NCI-H146 treated with DMSO at 0.1 percent for 48 hours (cell line): ENCODE measurements at regions not wholly inside any gene's neighbourhood (a gene's known extent, or its start where the extent isn't known, plus 50 kb on each side); places are given as distances from the start of the nearest gene placed in this dataset.

Experiments used
- DNase-seq: peaks from one replicate; lab custom pipeline; 2025; ENCODE audit not compliant: unreplicated experiment; lab: John Stamatoyannopoulos, UW

DNA sequence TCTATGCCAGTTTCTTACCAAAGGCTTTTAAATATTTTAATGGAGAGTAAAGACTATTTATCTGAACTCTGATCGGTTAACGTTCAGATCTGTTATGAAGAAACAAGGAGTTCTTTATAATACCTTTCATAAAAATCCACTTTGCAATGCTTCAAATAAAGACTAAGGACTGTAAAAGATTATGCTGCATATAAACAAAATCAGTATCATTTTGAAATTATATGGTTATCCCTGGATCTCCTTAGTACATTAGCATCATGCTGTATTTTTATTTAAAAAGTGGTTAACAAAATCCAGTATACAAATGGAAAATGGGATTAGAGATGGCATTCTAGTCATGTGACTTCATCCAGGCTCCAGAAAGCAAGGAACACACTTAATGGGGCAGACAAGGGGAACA lies 386.8 kb downstream of the LMO4 start:
- DNase-seq = no peak

DNA sequence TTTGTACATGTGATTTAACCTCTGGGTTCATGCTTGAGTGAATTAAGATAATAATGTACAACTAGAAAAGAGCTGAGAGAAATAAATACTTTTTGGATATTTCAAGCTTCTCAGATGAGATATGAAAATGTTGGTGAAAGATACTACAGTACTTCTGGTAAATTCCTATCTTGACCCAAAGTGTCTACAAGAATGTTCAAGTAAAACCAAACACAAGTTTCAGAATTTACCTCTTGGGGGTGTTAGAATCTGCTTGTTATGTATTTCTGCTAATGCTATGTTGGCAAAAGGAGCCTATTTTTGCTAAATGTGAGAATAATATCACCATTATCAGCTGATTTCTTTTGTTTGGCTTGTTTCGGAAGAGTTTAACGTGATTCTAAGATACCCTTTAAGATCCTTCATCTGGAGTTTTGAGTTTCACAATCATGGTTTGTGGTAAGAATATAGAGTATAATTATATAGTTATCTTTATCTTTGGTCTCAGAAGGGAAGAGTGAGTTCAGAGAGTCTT lies 388.5 kb downstream of the LMO4 start:
- DNase-seq = no peak

DNA sequence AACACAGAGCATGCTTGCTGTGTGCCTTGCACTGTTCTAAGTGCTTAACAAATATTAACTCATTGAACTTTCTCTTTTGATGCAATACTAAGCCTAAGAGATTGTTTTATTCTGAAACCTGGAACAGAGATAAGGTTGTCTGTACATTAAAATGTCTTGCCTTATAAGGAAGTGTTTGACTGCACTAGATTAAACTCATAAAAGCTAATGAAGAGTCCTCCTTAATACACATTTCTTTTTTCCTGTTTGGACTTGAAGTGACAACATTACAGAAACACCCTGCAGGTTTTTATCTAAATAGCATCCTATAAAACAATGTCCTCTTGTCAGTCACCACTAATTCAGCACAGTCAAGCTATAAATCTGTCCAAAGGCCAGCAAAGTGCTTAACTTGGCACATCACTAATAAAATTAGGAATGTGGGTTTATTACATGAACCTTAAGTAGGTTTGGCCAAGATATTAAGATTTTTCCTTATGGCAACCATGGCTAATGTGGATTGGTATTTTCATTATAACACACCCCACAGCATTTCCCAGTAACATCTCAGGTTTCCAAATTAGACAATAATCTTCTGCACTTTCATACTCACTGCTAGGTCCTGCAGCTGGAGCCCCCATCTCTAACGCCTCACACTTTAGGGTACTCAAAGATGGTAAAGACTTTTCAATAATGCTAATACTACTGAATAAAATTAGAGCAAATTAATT lies 389.7 kb downstream of the LMO4 start:
- DNase-seq = no peak

DNA sequence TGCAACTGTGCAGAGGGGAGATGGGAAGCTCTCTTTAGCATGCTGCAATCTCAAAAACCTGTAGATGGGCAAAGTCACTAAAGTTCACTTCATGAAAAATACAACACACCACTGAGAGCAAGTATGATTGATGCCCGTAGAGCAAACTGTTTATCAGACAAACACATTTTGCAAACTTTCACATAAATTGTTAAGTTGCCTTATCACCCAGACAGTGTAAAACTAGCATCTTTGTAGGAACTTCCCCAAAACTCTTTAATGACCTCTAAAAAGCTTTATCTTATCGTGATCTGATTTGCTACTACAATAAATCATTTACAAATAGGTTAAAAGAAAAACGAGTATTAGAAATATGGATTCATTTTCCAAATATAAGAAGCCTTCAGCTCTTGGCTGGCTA lies 391.0 kb downstream of the LMO4 start:
- no peak for DNase-seq

DNA sequence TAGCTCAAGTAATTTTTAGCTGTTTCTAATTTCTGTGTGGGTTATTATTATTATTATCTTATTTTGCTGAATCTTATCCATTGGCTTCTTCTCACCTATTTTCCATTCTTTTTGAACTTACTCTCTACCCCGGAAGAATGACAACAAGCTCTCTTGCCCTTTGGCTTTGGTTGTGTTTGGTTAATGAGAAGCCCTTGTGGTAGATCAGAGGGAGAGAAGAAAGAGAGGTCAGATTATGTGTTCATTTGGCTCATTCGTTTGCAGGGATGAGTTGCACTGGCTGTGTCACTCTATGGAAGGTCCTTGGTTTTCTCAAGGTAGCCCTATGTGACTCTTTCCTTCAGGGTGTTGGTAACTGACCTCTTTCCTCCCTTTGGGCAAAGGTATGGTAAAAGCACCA lies 391.9 kb downstream of the LMO4 start:
- DNase-seq = no peak

DNA sequence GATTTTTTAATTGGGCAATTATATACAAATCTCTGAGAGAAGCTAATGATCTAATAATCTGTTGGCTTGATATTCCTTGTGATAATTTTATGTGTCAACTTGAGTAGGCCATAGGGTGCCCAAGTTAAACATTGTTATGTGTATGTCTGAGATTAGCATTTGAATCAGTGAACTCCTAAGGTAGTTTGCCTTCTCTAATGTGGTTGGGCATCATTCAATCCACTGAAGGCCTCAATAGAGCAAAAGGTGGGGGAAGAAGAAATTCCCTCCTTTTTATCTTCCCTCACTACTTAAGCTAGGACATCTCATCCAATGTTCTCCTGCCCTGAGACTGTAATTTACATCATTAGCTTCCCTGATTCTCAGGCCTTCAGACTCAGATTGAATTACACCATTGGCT lies 394.5 kb downstream of the LMO4 start:
- DNase-seq = no peak

DNA sequence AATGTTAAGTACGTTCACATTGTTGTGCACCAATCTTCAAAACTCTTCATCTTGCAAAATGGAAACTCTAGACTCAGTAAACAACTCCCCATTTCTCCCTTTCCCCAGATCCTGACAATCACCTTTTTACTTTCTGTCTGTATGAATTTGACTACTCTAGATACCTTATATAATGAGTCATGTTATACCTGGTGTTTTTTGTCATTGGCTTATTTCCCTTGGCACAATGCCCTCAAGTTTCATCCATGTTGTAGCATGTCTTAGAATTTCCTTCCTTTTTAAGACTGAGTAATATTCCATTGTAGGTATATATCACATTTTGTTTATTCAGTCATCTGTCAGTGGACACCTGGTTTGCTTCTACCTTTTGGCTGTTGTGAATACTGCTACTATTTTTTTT lies 399.5 kb downstream of the LMO4 start:
- no peak for DNase-seq

DNA sequence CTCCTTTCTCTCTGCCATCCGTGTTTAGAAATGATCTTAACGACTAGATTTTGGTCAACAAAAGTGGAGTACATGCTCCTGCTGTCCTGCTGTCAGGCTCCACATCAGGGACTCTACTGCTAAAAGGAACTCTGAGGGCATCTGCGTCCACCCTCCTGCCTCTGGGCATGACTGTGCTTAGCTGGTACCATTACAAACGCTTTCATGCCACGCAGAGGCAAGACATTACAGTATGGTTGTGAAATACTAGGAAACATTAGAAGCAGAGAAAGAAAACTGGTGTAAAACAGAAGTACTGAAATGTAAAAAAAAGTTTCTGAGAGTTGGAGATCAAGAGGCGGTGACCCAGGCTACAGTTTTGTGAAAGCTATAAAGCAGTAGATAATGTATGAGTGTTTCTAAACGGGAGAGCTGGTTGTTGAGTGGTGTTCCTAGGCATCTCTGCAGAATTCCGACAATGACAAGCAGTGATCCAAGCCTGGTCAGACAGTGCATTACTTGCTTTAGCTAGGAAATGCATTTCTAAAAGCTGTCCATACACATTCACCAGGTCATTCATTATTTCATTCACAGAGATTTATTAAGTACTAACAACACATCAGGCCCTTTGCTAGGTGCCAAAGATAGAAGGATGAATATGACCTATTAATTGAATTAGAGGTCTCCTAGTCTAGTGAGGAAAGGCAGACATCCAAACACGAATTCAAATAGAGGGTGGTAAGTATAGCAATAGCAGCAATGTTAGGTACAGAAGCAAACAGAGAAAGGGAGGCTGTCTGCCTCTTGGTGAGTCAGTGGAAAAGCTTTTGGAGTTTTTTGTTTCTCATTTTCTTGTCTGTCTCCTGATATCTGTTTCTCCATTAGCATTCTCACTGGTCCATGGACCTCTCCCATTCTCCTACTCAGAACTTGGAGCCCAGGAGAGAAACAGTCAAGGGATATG lies 401.9 kb downstream of the LMO4 start:
- no peak for DNase-seq

DNA sequence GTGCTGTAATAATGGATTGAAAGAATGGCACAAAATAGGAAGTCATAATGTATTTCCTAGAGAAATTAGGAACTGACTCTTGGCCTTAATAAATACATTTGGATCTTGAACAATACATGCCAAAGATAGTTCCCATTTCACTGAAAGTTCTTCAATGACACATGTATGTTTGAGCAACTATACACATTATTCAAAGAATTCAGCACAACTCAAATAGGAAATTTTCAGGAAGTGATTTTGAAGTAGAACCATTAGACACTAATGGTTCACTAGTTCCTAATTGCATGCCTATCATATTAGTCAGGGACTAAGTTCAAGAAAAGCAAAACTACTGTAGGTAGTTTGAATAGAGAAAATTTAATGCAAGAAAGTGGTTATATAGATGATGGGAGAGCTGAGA lies 404.7 kb downstream of the LMO4 start:
- DNase-seq = no peak

DNA sequence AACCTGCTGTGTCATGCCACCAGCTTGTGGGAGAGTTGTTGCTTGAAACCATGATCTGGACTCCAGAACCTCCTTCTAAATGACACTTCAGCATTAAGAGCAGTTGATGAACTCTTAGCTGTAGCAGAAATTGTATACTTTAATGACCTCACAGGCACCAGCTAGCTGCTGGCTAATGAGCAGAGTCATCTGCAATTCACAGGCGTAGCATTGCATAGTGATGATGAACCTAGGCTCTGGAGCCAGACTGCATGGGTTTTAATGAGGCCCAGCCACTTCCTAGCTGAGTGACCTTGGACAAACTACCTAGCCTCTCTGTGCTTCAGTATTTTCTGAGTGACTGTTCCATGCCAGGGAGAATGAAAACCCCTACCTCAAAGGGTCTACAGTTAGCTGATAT lies 407.1 kb downstream of the LMO4 start:
- DNase-seq = no peak

DNA sequence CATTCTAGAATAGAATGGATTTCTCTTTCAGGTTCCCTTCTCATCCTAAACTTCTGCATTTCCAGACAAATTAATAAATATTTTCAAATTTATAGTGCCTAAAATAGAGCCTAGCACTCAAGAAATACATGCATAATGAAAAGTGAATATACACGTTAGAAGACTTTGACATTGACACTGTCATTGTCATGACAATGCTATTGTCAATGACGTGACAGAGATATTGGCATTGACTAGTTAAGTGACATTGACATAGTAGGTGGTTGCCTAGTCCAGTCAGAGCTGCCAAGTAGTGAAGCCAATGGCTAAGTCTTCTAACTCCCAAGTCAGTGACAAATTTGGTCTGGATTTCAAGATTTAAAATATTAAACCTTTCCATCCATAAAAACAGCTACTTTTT lies 410.5 kb downstream of the LMO4 start:
- no peak for DNase-seq

DNA sequence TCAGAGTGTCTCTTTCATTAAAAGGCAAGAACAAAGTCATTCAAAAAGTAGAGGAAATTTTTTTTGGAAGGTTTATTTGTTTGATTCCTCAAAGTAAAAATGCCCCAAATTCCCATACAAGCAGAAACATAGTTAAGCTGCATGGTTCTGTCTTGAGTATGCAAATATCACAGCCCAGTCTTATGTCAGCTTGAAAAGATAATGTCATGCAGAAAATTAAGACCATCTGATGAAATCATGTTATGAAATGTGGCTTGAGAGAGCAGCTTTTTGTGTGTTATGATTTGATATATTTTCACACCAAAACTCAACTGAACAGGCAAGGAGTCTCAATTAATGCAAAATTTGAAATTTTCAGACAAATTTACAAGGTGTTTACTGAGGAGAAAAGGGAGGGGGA lies 411.0 kb downstream of the LMO4 start:
- no peak for DNase-seq

DNA sequence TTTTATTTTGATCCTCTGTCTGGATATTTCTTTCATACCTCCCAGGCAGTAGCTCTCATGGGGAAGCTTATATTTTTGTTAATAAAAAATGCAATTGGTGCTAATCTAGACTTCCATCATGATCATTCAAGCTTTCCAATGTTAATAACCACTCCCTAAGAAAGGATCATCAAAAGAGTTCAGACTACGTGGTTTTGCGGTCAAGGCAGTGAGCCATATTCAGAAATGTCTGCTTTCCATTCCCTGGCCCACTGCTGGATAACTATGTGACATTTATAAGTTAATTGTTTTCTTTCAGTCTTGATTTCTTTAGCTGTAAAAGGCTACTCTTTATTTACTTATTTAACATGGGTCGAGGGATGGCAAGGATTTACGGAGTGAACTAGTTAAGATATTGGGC lies 414.6 kb downstream of the LMO4 start:
- no peak for DNase-seq

DNA sequence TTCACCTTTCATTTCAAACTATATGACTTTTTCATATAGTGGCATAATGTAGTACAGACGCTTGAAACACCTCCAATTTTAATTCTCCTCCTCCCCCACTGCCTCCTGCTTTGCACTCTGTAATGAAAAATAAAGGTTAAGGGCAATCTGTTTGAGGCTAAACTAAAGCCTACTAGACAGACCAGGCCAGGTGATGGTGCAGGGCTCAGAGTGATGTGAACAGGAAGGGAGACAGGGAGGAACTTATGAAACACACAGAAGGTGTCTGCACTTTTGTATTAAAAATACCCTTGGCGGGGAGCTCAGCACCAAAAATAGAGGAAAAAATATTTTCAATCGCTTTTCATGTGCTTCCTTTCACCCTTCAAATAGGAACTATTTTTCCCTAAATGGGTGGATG lies 415.4 kb downstream of the LMO4 start:
- DNase-seq = no peak

DNA sequence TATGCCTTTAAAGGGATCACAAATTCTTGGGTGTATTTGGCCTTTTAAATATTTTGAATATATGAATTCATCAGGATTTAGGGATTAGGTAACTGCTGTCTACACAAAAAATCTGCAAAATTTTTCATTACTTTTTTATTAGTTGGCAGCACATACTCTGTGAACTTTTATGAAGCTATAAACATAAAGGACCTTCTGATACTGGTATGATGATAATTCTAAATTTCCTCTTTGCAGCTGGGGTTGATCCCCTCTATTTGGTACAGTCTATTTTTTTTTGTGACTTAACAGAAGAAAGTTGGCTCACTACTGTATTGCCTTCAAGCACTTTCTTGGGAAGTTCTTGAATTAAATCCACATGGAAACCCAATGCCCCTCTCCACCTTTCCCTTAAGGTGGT lies 416.1 kb downstream of the LMO4 start:
- DNase-seq = no peak

DNA sequence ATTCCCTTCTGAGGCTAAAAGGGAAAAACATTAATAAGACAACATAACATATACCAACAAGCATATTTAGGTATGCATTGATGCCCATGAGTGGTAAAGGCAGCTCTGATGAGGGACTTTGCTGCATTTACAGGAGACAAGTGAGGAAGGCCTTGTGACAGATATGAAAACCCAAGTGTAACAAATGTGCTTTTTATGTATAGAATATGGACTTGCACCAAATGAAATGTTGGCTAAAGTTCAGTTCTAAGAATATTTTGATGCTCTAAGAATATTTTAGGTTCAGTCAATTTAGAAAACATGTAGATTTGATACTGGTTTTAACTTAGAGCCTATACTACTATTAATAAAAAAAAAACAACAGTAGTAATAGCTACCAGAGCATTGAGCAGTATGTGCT lies 424.7 kb downstream of the LMO4 start:
- no peak for DNase-seq

DNA sequence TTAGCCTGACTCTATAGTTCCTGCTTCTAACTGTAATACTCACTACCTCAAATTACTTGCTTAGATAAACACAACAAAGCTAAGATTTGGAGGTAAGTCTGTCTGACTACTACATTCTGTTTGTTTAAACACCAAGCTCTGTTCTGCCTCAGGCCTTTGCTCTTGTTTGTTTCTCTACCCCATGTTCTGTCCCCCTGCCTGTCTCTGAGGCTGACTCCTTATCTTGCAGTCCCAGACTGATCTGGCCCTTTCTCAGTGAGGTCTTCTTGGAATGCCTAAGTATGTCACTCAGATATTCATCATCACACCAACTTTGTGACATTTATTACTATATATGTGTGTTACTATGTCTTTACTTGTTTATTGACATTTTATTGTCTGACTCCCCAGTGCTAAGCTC lies 425.5 kb downstream of the LMO4 start:
- DNase-seq = no peak

DNA sequence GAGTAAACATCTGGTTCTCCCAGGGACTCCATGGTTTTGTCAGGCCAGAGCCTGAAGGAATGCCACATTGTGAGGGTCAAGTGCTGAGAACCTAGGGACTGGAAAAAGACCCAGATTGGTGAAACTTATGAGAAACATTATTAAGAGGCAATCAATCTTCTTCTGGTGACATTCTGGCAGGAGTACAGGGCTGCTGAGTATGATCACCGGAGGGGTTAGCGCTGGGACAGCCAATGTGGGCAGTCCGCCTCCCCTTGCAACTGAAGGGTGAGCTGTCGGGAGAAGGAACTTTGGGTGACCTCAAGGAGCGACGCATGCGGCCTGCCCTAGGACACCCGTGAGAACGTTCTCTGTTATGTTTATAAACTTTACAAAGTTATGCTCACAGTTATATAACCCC lies 429.0 kb downstream of the LMO4 start:
- DNase-seq = no peak

DNA sequence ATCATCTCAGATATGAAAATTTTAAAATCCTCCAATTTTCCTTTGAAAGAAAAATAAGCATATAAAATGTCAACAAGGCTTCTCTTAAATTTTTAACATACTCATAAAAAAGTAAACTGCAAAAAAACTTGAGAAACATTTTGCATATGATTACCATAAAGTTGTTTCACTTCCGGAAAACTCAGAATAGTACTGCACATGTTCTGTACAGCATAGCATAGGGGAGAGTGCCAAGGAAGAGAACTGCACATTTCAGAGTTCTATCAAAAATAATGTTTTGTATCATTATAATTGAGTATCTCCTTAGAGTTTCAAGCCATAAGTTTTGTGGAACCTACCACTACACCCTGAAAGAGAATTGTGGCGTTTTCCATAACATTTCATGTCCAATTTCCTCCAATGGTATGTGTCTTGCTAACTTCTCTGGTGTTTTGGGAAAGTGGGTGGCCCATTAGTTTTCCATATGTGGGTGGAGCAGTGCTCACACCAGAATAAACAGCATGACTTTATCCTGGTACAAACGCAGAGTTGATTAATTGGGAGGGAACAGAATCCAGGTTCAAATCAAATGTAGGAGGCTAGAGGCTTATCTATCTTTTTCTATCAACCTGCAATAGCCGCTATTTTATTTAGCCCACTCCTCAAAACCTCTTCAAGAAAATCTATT lies 430.9 kb downstream of the LMO4 start:
- DNase-seq = no peak

DNA sequence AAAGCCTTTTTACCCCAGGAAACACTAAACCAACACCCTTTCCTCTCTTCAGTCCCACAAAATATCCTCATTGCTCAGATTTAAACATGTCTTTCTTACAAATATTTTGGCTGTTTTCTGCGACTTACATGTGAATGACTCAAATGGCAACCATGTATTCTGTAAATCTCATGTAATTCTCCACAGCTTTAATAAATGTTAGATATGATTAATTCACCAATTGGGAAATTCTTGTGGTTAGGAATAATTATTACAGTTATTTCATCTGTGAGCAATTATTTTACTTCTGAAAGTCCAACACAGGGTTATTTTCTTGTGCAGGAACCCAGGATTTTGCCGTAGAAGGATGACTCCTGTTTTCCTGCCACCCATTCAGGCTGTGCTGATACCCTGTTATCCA lies 431.5 kb downstream of the LMO4 start:
- no peak for DNase-seq

DNA sequence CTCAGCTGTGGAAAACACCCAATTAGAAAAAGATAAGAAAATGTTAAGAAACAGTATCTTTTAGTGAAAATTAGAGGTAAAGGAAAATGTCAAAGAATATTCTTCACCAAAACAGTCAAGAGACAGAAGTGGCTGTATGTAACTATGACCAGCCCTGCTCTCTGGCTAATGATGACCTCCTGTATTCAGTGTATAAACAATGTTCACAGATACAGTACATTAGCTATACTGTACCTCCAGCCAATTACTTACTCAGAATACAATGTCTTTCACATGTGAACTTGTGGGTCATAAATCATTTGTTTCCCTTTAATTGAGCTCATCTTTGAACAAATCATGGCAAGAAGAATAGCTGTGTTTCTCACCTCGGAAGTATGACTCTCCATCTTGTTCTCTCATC lies 432.0 kb downstream of the LMO4 start:
- no peak for DNase-seq

DNA sequence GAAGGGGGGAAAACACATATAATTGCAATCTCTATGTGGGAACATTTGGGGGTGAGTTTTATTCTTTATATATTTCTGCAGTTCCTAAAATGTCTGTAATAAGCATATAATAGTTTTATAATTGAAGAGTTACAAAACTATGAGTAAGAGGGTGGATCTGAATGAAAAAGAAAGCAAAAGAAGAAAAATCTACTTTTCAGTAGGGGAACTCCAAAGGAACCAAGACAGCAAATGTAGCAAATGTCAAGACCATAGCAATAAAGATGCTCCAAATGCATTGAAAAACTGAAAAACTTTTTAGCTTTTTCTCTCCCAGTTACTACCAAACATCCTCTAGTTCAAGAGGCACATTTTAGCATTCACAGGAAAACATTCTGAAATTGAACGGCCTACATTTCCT lies 434.8 kb downstream of the LMO4 start:
- no peak for DNase-seq
